Peyer's patch (tissue), 4 donors: ENCODE measurements at regions not wholly inside any gene's neighbourhood (a gene's known extent, or its start where the extent isn't known, plus 50 kb on each side); places are given as distances from the start of the nearest gene placed in this dataset.

Experiments used
- POLR2A ChIP-seq, 2 donors: fragments of 450-650 bp; IDR thresholded peaks; one replicate each; pipeline ENCODE4 v1.5.1; 2017; ENCODE audit warnings: antibody characterized with exemption in 2 of 2, mild to moderate bottlenecking in 2 of 2, moderate library complexity in 2 of 2
- TF ChIP-seq, protein P1 (sequence below), 6 experiments: fragments of 450-650 bp in 4 of 6; fragments of 200-600 bp in 2 of 6; sonication (generic) in 1 of 6; IDR thresholded peaks; one replicate each; pipeline ENCODE4 v1.5.1; 2017 to 2019; ENCODE audit warnings: antibody characterized with exemption in 6 of 6, mild to moderate bottlenecking in 3 of 6, moderate library complexity in 1 of 6

DNA sequence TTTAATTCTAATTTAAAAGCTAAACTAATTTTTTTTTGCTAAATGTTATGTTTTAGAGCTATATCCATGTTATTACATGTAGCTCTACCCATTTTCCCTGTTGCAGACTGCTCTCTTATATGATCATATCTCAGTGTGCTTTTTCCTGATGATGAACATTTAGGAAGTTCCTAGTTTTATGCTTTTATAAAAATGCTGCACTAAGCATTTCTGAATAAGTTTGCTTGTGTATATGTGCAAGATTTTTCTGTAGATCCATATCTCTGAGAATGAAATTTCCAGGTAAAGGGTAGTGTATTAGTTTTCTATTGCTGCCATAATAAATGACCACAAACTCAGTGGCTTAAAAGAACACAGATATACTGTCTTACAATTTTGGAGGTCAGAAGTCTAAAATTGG is 374.4 kb upstream of the E2F7 start:
- TF ChIP-seq, protein P1, sequence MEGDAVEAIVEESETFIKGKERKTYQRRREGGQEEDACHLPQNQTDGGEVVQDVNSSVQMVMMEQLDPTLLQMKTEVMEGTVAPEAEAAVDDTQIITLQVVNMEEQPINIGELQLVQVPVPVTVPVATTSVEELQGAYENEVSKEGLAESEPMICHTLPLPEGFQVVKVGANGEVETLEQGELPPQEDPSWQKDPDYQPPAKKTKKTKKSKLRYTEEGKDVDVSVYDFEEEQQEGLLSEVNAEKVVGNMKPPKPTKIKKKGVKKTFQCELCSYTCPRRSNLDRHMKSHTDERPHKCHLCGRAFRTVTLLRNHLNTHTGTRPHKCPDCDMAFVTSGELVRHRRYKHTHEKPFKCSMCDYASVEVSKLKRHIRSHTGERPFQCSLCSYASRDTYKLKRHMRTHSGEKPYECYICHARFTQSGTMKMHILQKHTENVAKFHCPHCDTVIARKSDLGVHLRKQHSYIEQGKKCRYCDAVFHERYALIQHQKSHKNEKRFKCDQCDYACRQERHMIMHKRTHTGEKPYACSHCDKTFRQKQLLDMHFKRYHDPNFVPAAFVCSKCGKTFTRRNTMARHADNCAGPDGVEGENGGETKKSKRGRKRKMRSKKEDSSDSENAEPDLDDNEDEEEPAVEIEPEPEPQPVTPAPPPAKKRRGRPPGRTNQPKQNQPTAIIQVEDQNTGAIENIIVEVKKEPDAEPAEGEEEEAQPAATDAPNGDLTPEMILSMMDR (IDR thresholded peaks at IDR 0.05): no peak
- TF ChIP-seq POLR2A (IDR thresholded peaks at IDR 0.05): no peak
